Gastrocnemius medialis (tissue), 4 donors: ENCODE measurements at regions not wholly inside any gene's neighbourhood (a gene's known extent, or its start where the extent isn't known, plus 50 kb on each side); places are given as distances from the start of the nearest gene placed in this dataset.

Experiments
- ATAC-seq, 2 donors: fragments of 150-250 bp; one replicate each; pipeline ENCODE4 v1.9.1; 2016
- DNase-seq, 2 donors: peaks; one replicate each; pipeline ENCODE4 v3.0.0-alpha.2; 2019
- H3K27ac ChIP-seq, 4 donors: fragments of 200-600 bp; sonication (generic); 1 replicate in 1 of 4; 2 replicates in 3 of 4; pipeline ENCODE4 v1.5.1; 2016 to 2018; ENCODE audit warnings: mild to moderate bottlenecking in 2 of 4, moderate library complexity in 1 of 4
- H3K27me3 ChIP-seq, 3 donors: fragments of 200-600 bp; sonication (generic) in 2 of 3; 1 replicate in 1 of 3; 2 replicates in 2 of 3; pipeline versions ENCODE4 v1.5.1 to v1.6.0; 2016 to 2019; ENCODE audit warnings: mild to moderate bottlenecking in 1 of 3, moderate library complexity in 1 of 3
- H3K36me3 ChIP-seq, 2 donors: fragments of 200-600 bp; sonication (generic) in 1 of 2; one replicate each; pipeline ENCODE4 v1.5.1; 2017 to 2018
- H3K4me1 ChIP-seq, 2 donors: fragments of 200-600 bp; sonication (generic) in 1 of 2; one replicate each; pipeline ENCODE4 v1.5.1; 2016 to 2017; ENCODE audit warnings: mild to moderate bottlenecking in 2 of 2
- H3K4me3 ChIP-seq, 4 donors: fragments of 200-600 bp; sonication (generic) in 3 of 4; 1 replicate in 1 of 4; 2 replicates in 3 of 4; pipeline ENCODE4 v1.5.1; 2016 to 2019; ENCODE audit warnings: mild to moderate bottlenecking in 2 of 4
- H3K9me3 ChIP-seq, 3 donors: fragments of 200-600 bp; sonication (generic) in 2 of 3; 1 replicate in 1 of 3; 2 replicates in 2 of 3; pipeline ENCODE4 v1.5.1; 2016 to 2019
- POLR2A ChIP-seq, 2 donors: fragments of 450-650 bp; IDR thresholded peaks; one replicate each; pipeline ENCODE4 v1.6.1; 2017; ENCODE audit warnings: antibody characterized with exemption in 2 of 2, mild to moderate bottlenecking in 2 of 2, moderate library complexity in 2 of 2
- in situ Hi-C, 4 donors: fragments of 200-750 bp; cut with MboI; loops; one replicate each; pipeline versions ENCODE4 v1.15.0 to v1.8.0; 2017; ENCODE audit warnings: low sequenced_read_pairs in 4 of 4
- intact Hi-C: fragments of 100-400 bp; cut with DNase I; formaldehyde crosslinking; loops from one replicate; pipeline ENCODE4 v1.15.1; 2023; ENCODE audit warnings: low total_unique reads
- TF ChIP-seq, protein P1 (sequence below), 5 experiments: fragments of 450-650 bp in 3 of 5; fragments of 200-600 bp in 2 of 5; sonication (generic) in 2 of 5; IDR thresholded peaks in 4 of 5; conservative IDR thresholded peaks in 1 of 5; 1 replicate in 4 of 5; 2 replicates in 1 of 5; pipeline ENCODE4 v1.5.1; 2016 to 2019; ENCODE audit warnings: antibody characterized with exemption in 5 of 5, mild to moderate bottlenecking in 3 of 5, moderate library complexity in 3 of 5

DNA sequence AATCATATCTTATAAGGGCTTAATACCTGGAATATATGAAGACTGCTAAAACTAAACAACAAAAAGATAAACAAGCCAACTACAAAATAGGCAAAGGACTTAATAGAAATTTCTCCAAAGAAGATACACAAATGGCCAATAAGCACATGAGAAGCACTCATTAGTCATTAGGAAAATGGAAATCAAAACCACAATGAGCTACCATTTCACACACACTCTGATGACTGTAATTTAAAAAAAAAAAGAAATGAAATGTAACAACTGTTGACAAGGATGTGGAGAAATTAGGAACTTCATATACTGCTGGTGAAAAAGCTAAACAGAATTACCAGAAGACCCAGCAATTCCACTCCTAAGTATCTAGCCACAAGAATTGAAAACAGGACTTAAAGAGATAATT lies 374.2 kb upstream of the ZP4 start:
- H3K27ac ChIP-seq: no peak overlapping the region
- no peaks in the 10 kb centered on the region for H3K36me3 ChIP-seq
- intact Hi-C loops: no loop called here
- in situ Hi-C loops: no loop called here
- H3K27me3 ChIP-seq: no peaks in the 10 kb centered on the region
- TF ChIP-seq, protein P1, sequence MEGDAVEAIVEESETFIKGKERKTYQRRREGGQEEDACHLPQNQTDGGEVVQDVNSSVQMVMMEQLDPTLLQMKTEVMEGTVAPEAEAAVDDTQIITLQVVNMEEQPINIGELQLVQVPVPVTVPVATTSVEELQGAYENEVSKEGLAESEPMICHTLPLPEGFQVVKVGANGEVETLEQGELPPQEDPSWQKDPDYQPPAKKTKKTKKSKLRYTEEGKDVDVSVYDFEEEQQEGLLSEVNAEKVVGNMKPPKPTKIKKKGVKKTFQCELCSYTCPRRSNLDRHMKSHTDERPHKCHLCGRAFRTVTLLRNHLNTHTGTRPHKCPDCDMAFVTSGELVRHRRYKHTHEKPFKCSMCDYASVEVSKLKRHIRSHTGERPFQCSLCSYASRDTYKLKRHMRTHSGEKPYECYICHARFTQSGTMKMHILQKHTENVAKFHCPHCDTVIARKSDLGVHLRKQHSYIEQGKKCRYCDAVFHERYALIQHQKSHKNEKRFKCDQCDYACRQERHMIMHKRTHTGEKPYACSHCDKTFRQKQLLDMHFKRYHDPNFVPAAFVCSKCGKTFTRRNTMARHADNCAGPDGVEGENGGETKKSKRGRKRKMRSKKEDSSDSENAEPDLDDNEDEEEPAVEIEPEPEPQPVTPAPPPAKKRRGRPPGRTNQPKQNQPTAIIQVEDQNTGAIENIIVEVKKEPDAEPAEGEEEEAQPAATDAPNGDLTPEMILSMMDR (IDR thresholded peaks at IDR 0.05 in 4 of 5, conservative IDR thresholded peaks at IDR 0.05 in 1 of 5): no peak
- TF ChIP-seq POLR2A (IDR thresholded peaks at IDR 0.05): no peak
- no peak for DNase-seq
- H3K4me1 ChIP-seq: no peaks in the 10 kb centered on the region
- no peak overlapping the region for H3K4me3 ChIP-seq
- ATAC-seq: no peak
- no peaks in the 10 kb centered on the region for H3K9me3 ChIP-seq

- DNase-seq: no peak
- Histone ChIP-seq H3K27ac (no peak overlapping the region), H3K9me3 (no peaks in the 10 kb centered on the region), H3K27me3 (no peaks in the 10 kb centered on the region), H3K36me3 (no peaks in the 10 kb centered on the region), H3K4me1 (no peaks in the 10 kb centered on the region), H3K4me3 (no peak overlapping the region)
- no peak for ATAC-seq
- TF ChIP-seq POLR2A (IDR thresholded peaks at IDR 0.05): no peak
- TF ChIP-seq, protein P1 (IDR thresholded peaks at IDR 0.05 in 4 of 5, conservative IDR thresholded peaks at IDR 0.05 in 1 of 5): no peak
- in situ Hi-C loops: no loop called here
- intact Hi-C loops: no loop called here
Measured at GRCh38 chr1:238258510-238258909, 367.8 kb upstream of the ZP4 start.

GRCh38 chr1:238257018-238257621 lies 366.4 kb upstream of the ZP4 start:
- in situ Hi-C loops: no loop called here
- H3K4me3 ChIP-seq: no peak overlapping the region

DNA sequence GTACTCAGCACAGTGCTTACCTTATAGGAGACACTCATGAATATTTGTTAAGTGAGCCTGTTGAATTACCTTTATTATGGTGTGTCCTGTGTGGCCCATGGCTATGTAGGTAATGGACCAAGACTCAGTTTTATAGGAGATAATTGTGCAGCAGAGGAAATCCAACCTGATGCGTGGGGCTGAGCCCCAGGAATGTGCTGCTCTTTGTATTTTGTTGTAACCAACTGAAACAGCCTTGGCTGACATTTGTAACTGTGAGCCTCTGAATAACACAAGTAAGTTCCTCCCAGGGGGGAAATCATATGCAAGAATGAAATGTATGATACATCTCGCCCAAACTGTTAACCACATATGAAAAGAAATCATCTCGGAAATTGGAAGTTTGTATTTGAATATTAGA lies 364.2 kb upstream of the ZP4 start:
- no peaks in the 10 kb centered on the region for H3K9me3 ChIP-seq
- ATAC-seq (no peak), DNase-seq (no peak)
- TF ChIP-seq, protein P1 (IDR thresholded peaks at IDR 0.05 in 4 of 5, conservative IDR thresholded peaks at IDR 0.05 in 1 of 5): no peak
- no peak for TF ChIP-seq POLR2A (IDR thresholded peaks at IDR 0.05)
- in situ Hi-C loops: no loop called here
- H3K36me3 ChIP-seq: no peaks in the 10 kb centered on the region
- no peaks in the 10 kb centered on the region for H3K27me3 ChIP-seq
- intact Hi-C loops: no loop called here
- H3K4me3 ChIP-seq: no peak overlapping the region
- no peak overlapping the region for H3K27ac ChIP-seq
- H3K4me1 ChIP-seq: no peaks in the 10 kb centered on the region

More at GRCh38 chr1:238257018-238257621, 366.4 kb upstream of the ZP4 start:
- H3K27me3 ChIP-seq: no peaks in the 10 kb centered on the region
- ATAC-seq: no peak
- no peaks in the 10 kb centered on the region for H3K36me3 ChIP-seq
- no peaks in the 10 kb centered on the region for H3K4me1 ChIP-seq
- H3K27ac ChIP-seq: no peak overlapping the region
- intact Hi-C loops: no loop called here
- no peaks in the 10 kb centered on the region for H3K9me3 ChIP-seq
- no peak for DNase-seq
- no peak for TF ChIP-seq POLR2A (IDR thresholded peaks at IDR 0.05)
- TF ChIP-seq, protein P1 (IDR thresholded peaks at IDR 0.05 in 4 of 5, conservative IDR thresholded peaks at IDR 0.05 in 1 of 5): no peak
